ENCODE measurements at regions not wholly inside any gene's neighbourhood (a gene's known extent, or its start where the extent isn't known, plus 50 kb on each side); places are given as distances from the start of the nearest gene placed in this dataset.
A peak's percentile ranks its signal among the peaks of the same experiment; 100 is the strongest.

- ATAC-seq (no peak), DNase-seq (no peak)
- peak; percentile 22 for TF ChIP-seq CTCF (IDR thresholded peaks at IDR 0.05)
- Histone ChIP-seq H3K4me3 (no peak overlapping the region), H3K27me3 (ENCODE audit: low read depth) (no peaks in the 10 kb centered on the region), H3K27ac (no peak overlapping the region), H3K36me3 (no peaks in the 10 kb centered on the region), H3K4me1 (no peaks in the 10 kb centered on the region), H3K9me3 (no peaks in the 10 kb centered on the region)
- intact Hi-C loops (cut with DNase I) = no loop called here
These were observed 53.6 kb upstream of the DYNC1I1 start for GRCh38 chr7:95718577-95719410.

- intact Hi-C loops (cut with DNase I) = no loop called here
- TF ChIP-seq CTCF (IDR thresholded peaks at IDR 0.05) = no peak
These were observed 55.8 kb upstream of the DYNC1I1 start for GRCh38 chr7:95716357-95717122.

GRCh38 chr7:95715274-95715673, 57.1 kb upstream of the DYNC1I1 start:
- intact Hi-C loops (cut with DNase I) = no loop called here

More at GRCh38 chr7:95716357-95717122, 55.8 kb upstream of the DYNC1I1 start:
- Histone ChIP-seq H3K4me1 (no peaks in the 10 kb centered on the region), H3K4me3 (no peak overlapping the region), H3K36me3 (no peaks in the 10 kb centered on the region), H3K27me3 (ENCODE audit: low read depth) (no peaks in the 10 kb centered on the region), H3K27ac (no peak overlapping the region), H3K9me3 (no peaks in the 10 kb centered on the region)
- DNase-seq (no peak), ATAC-seq (no peak)

GRCh38 chr7:95710711-95711110, 61.6 kb upstream of the DYNC1I1 start:
- no peak for TF ChIP-seq CTCF (IDR thresholded peaks at IDR 0.05)
- Histone ChIP-seq H3K9me3 (no peaks in the 10 kb centered on the region), H3K4me1 (no peaks in the 10 kb centered on the region), H3K27ac (no peak overlapping the region), H3K27me3 (ENCODE audit: low read depth) (no peaks in the 10 kb centered on the region), H3K36me3 (no peaks in the 10 kb centered on the region), H3K4me3 (no peak overlapping the region)
- ATAC-seq (no peak), DNase-seq (no peak)
- intact Hi-C loops (cut with DNase I) = no loop called here

More at GRCh38 chr7:95715274-95715673, 57.1 kb upstream of the DYNC1I1 start:
- ATAC-seq (no peak), DNase-seq (no peak)
- TF ChIP-seq CTCF (IDR thresholded peaks at IDR 0.05) = no peak
- no peak overlapping the region for H3K4me3 ChIP-seq
- H3K36me3 ChIP-seq = no peaks in the 10 kb centered on the region
- no peaks in the 10 kb centered on the region for H3K27me3 ChIP-seq (ENCODE audit: low read depth)
- H3K27ac ChIP-seq = no peak overlapping the region
- no peaks in the 10 kb centered on the region for H3K9me3 ChIP-seq
- no peaks in the 10 kb centered on the region for H3K4me1 ChIP-seq

- DNase-seq = no peak
- no peak overlapping the region for H3K4me3 ChIP-seq
- no peaks in the 10 kb centered on the region for H3K36me3 ChIP-seq
- no peaks in the 10 kb centered on the region for H3K4me1 ChIP-seq
- intact Hi-C loops (cut with DNase I) = no loop called here
- ATAC-seq = no peak
- no peak for TF ChIP-seq CTCF (IDR thresholded peaks at IDR 0.05)
- H3K9me3 ChIP-seq = no peaks in the 10 kb centered on the region
- no peaks in the 10 kb centered on the region for H3K27me3 ChIP-seq (ENCODE audit: low read depth)
- H3K27ac ChIP-seq = no peak overlapping the region
These were observed 71.4 kb upstream of the DYNC1I1 start for GRCh38 chr7:95700917-95701316.
